ENCODE measurements at regions not wholly inside any gene's neighbourhood (a gene's known extent, or its start where the extent isn't known, plus 50 kb on each side); places are given as distances from the start of the nearest gene placed in this dataset.
"Not testable (repeated sequence)": the region's sequence is repeated elsewhere in the genome, so short reads cannot be mapped to it uniquely, and the experiment has no call there.

DNA sequence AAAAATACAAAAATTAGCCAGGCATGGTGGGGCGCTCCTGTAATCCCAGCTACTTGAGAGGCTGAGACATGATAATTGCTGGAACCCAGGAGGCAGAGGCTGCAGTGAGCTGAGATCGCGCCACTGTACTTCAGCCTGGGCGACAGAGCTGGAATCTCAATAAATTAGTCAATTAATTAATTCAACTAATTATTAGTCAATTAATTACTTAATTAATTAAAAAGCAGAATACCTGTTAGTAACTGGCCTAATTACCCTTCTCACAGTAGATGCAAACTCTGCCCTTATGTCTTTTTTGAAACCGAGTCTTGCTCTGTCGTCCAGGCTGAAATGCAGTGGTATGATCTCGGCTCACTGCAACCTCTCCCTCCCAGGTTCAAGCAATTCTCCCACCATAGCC lies 261.2 kb downstream of the ASMT start:
- in situ Hi-C loops (cut with MboI) (no loop called here), intact Hi-C loops (cut with micrococcal nuclease; ENCODE audit: unreplicated experiment) (no loop called here)
- POLR2A ChIA-PET, result no interaction called here
- no peak for DNase-seq (ENCODE audit: low read depth, low spot score)
- no peak overlapping the region for H3K4me3 ChIP-seq
- no peak overlapping the region for H3K4me2 ChIP-seq (ENCODE audit: control insufficient read depth, insufficient read depth)
- no peaks in the 10 kb centered on the region for H4K20me1 ChIP-seq (ENCODE audit: control insufficient read depth, insufficient read depth)
- no peak for FAIRE-seq
- SMC1A ChIA-PET (ENCODE audit: uncharacterized antibody, unreplicated experiment), result no interaction called here
- no peak overlapping the region for H2AFZ ChIP-seq (ENCODE audit: control insufficient read depth, low read depth, low read length)
- ATAC-seq, result no peak
- RAD21 ChIA-PET (ENCODE audit: unreplicated experiment), result no interaction called here
- H3K79me2 ChIP-seq (ENCODE audit: control insufficient read depth, insufficient read depth, low read length), result no peaks in the 10 kb centered on the region
- no peak overlapping the region for H3K27ac ChIP-seq (ENCODE audit: control insufficient read depth, insufficient read depth)
- H3K4me1 ChIP-seq (ENCODE audit: control insufficient read depth, insufficient read depth, low read length), result no peaks in the 10 kb centered on the region
- no peaks in the 10 kb centered on the region for H3K27me3 ChIP-seq (replicated peaks in 1 of 2; ENCODE audit: control insufficient read depth in 2 of 2, insufficient read depth in 2 of 2, low read length in 1 of 2)
- no peak overlapping the region for H3K9ac ChIP-seq (ENCODE audit: control insufficient read depth, insufficient read depth, low read length)
- TF ChIP-seq GATAD2B (conservative IDR thresholded peaks at IDR 0.05; ENCODE audit: low read depth), result no peak
- TF ChIP-seq CEBPB (IDR thresholded peaks at IDR 0.05; ENCODE audit: borderline replicate concordance in 1 of 2, low read depth in 2 of 2, low read length in 2 of 2), result no peak
- no peak for TF ChIP-seq ATF7 (IDR thresholded peaks at IDR 0.05; ENCODE audit: low read depth)
- TF ChIP-seq POLR2AphosphoS5 (IDR thresholded peaks at IDR 0.05; ENCODE audit: low read length), result no peak
- BruUV-seq (replicated peaks), result no TSS peak
- H3K36me3 ChIP-seq (ENCODE audit: control insufficient read depth in 2 of 2, insufficient read depth in 2 of 2, low read length in 1 of 2), result no peaks in the 10 kb centered on the region
- H3K9me3 ChIP-seq (replicated peaks; ENCODE audit: control insufficient read depth, insufficient read depth, low read length), result peaks cover 1% of the 10 kb centered on the region; the same call in 2 of the 3 replicates
- CTCF ChIA-PET, result no interaction called here
- 80% methylated on average over 7 of the region's 7 CpGs for WGBS (ENCODE audit: insufficient coverage, insufficient replicate concordance, low lambda C conversion rate, missing lambda C conversion rate)

DNA sequence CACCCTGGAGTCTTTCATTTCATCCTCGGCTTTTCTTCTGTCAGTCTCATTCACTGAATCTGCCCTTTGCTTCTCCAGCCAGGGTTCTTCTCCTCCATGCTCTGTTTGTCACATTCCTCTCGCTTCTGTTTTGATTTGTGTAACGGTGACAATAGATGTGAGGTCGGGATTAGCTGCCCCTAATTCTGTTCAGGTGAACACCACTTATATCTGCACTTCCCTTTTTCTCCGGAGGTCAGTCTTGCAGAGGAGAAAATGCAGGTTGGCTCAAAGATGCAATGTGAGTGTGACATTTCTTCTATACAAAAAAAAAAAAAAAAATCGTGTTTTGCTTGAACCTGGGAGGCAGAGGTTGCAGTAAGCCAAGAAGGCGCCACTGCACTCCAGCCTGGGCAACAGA lies 262.9 kb downstream of the ASMT start:
- ATAC-seq (no peak), DNase-seq (ENCODE audit: low read depth, low spot score) (no peak), FAIRE-seq (no peak)
- in situ Hi-C loops (cut with MboI) (no loop called here), intact Hi-C loops (cut with micrococcal nuclease; ENCODE audit: unreplicated experiment) (no loop called here)
- BruUV-seq (replicated peaks), result no TSS peak
- Histone ChIP-seq H3K4me2 (ENCODE audit: control insufficient read depth, insufficient read depth) (no peak overlapping the region), H3K9me3 (replicated peaks; ENCODE audit: control insufficient read depth, insufficient read depth, low read length) (peaks cover 1% of the 10 kb centered on the region; the same call in 2 of the 3 replicates), H3K36me3 (ENCODE audit: control insufficient read depth in 2 of 2, insufficient read depth in 2 of 2, low read length in 1 of 2) (no peaks in the 10 kb centered on the region), H3K27ac (ENCODE audit: control insufficient read depth, insufficient read depth) (no peak overlapping the region), H3K4me3 (no peak overlapping the region), H3K79me2 (ENCODE audit: control insufficient read depth, insufficient read depth, low read length) (no peaks in the 10 kb centered on the region), H3K27me3 (replicated peaks in 1 of 2; ENCODE audit: control insufficient read depth in 2 of 2, insufficient read depth in 2 of 2, low read length in 1 of 2) (no peaks in the 10 kb centered on the region), H2AFZ (ENCODE audit: control insufficient read depth, low read depth, low read length) (no peak overlapping the region), H3K4me1 (ENCODE audit: control insufficient read depth, insufficient read depth, low read length) (no peaks in the 10 kb centered on the region), H3K9ac (ENCODE audit: control insufficient read depth, insufficient read depth, low read length) (no peak overlapping the region), H4K20me1 (ENCODE audit: control insufficient read depth, insufficient read depth) (no peaks in the 10 kb centered on the region)
- ChIA-PET RAD21 (ENCODE audit: unreplicated experiment) (no interaction called here), CTCF (no interaction called here), POLR2A (no interaction called here), SMC1A (ENCODE audit: uncharacterized antibody, unreplicated experiment) (no interaction called here)
- no peak for TF ChIP-seq SMAD5 (IDR thresholded peaks at IDR 0.05; ENCODE audit: low read depth)
- peak; percentile 55 for TF ChIP-seq SPI1 (IDR thresholded peaks at IDR 0.05; ENCODE audit: borderline replicate concordance, insufficient read depth, low read depth, low read length)
- TF ChIP-seq MEF2B (IDR thresholded peaks at IDR 0.05; ENCODE audit: partially characterized antibody, poor library complexity, severe bottlenecking), result no peak
- 0% methylated on average over 7 of the region's 7 CpGs for WGBS (ENCODE audit: insufficient coverage, insufficient replicate concordance, low lambda C conversion rate, missing lambda C conversion rate)

DNA sequence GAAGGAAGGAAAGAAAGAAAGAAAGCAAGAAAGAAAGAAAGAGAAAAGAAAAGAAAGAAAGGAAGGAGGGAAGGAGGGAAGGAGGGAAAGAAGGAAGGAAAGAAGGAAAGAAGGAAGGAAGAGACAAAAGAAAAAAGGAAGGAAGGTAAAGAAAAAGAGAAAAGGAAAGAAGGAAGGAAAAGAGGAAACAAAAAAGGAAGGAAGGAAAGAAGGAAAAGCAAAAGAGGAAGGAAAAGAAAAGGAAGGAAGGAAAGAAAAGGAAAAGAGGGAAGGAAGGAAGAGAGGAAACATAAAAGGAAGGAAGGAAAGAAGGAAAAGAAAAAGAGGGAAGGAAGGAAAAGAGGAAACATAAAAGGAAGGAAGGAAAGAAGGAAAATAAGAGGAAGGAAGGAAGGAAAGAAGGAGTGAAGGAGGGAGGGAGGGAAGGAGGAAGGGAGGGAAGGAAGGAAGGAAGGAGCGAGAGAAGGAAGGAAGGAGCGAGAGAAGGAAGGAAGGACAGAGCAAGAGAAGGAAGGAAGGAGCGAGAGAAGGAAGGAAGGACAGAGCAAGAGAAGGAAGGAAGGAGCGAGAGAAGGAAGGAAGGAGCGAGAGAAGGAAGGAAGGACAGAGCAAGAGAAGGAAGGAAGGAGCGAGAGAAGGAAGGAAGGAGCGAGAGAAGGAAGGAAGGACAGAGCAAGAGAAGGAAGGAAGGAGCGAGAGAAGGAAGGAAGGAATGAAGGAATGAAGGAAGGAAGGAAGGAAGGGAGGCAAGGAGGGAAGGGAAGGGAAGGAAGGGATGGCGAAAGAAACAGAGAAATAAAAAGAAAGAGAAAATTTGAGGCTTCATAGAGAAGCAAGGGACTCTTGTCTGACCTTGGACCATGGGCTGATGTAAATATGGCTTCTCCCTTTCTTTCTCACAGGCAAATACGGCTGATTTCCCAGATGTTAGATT lies 266.3 kb downstream of the ASMT start:
- H2AFZ ChIP-seq (ENCODE audit: control insufficient read depth, low read depth, low read length); H3K4me3 ChIP-seq; H3K27me3 ChIP-seq (replicated peaks in 1 of 2; ENCODE audit: control insufficient read depth in 2 of 2, insufficient read depth in 2 of 2, low read length in 1 of 2); FAIRE-seq; SMC1A ChIA-PET (ENCODE audit: uncharacterized antibody, unreplicated experiment); H3K4me2 ChIP-seq (ENCODE audit: control insufficient read depth, insufficient read depth); H3K79me2 ChIP-seq (ENCODE audit: control insufficient read depth, insufficient read depth, low read length); BruUV-seq (replicated peaks); H3K36me3 ChIP-seq (ENCODE audit: control insufficient read depth in 2 of 2, insufficient read depth in 2 of 2, low read length in 1 of 2); ATAC-seq; DNase-seq (ENCODE audit: low read depth, low spot score); H3K27ac ChIP-seq (ENCODE audit: control insufficient read depth, insufficient read depth); H3K9me3 ChIP-seq (replicated peaks; ENCODE audit: control insufficient read depth, insufficient read depth, low read length); RAD21 ChIA-PET (ENCODE audit: unreplicated experiment); CTCF ChIA-PET; H3K4me1 ChIP-seq (ENCODE audit: control insufficient read depth, insufficient read depth, low read length); in situ Hi-C loops (cut with MboI); intact Hi-C loops (cut with micrococcal nuclease; ENCODE audit: unreplicated experiment); H4K20me1 ChIP-seq (ENCODE audit: control insufficient read depth, insufficient read depth); POLR2A ChIA-PET; H3K9ac ChIP-seq (ENCODE audit: control insufficient read depth, insufficient read depth, low read length): not testable (repeated sequence)
- WGBS (ENCODE audit: insufficient coverage, insufficient replicate concordance, low lambda C conversion rate, missing lambda C conversion rate), result 22% methylated on average over 4 of the region's 10 CpGs
